H1 (cell line): ENCODE measurements at regions not wholly inside any gene's neighbourhood (a gene's known extent, or its start where the extent isn't known, plus 50 kb on each side); places are given as distances from the start of the nearest gene placed in this dataset.
A peak's percentile ranks its signal among the peaks of the same experiment; 100 is the strongest.

Experiments
- CTCF ChIA-PET: fragments of 300-600 bp; sonication (Branson Sonifier 250); formaldehyde crosslinking; loops from one replicate; lab custom pipeline; 2021; ENCODE audit not compliant: partially characterized antibody; lab: Charles Lee
- POLR2A ChIA-PET: fragments of 300-600 bp; sonication (Branson Sonifier 250); formaldehyde crosslinking; loops from one replicate; lab custom pipeline; 2021; ENCODE audit warnings: inconsistent platforms; ENCODE audit not compliant: partially characterized antibody; lab: Charles Lee
- DNase-seq, 2 experiments: peaks; one replicate each; pipeline versions ENCODE4 v3.0.0 to v3.0.0-alpha.2; 2010 to 2022; ENCODE audit warnings: low spot score in 2 of 2, low read depth in 1 of 2, mixed read lengths in 1 of 2
- FAIRE-seq: peaks from 2 replicates; lab custom pipeline; 2011; peaks lifted over from hg19 to GRCh38; lab: Jason Lieb, UNC
- H2AFZ ChIP-seq: 2 replicates; pipeline ENCODE4 v1.8.1; 2012; ENCODE audit warnings: low read length, inconsistent platforms
- H2AK5ac ChIP-seq: 2 replicates; pipeline ENCODE4 v1.6.1; 2013; ENCODE audit warnings: low read depth, low read length
- H2BK120ac ChIP-seq: replicated peaks from 2 replicates; pipeline ENCODE3; 2013; ENCODE audit warnings: low read depth, low read length, inconsistent platforms
- H2BK12ac ChIP-seq: 2 replicates; pipeline ENCODE4 v1.6.1; 2013; ENCODE audit warnings: low read depth, low read length
- H2BK15ac ChIP-seq: 2 replicates; pipeline ENCODE4 v1.6.1; 2013; ENCODE audit warnings: low read length
- H2BK20ac ChIP-seq: 2 replicates; pipeline ENCODE4 v1.6.1; 2013; ENCODE audit warnings: low read length
- H2BK5ac ChIP-seq: 2 replicates; pipeline ENCODE4 v1.6.1; 2013; ENCODE audit warnings: low read depth, low read length
- H3K14ac ChIP-seq: 2 replicates; pipeline ENCODE4 v1.6.1; 2013; ENCODE audit warnings: inconsistent platforms; ENCODE audit not compliant: insufficient read length
- H3K18ac ChIP-seq: 2 replicates; pipeline ENCODE4 v1.6.1; 2013; ENCODE audit warnings: low read length; ENCODE audit errors: extremely low read depth
- H3K23ac ChIP-seq: 2 replicates; pipeline ENCODE4 v1.6.1; 2013; ENCODE audit warnings: inconsistent platforms; ENCODE audit not compliant: insufficient read length
- H3K23me2 ChIP-seq: 2 replicates; pipeline ENCODE4 v1.6.1; 2013; ENCODE audit warnings: low read depth, low read length
- H3K27ac ChIP-seq: 2 replicates; pipeline ENCODE4 v1.6.1; 2011; ENCODE audit warnings: low read depth, low read length, inconsistent platforms
- H3K27me3 ChIP-seq, 4 experiments: replicated peaks in 1 of 4; 1 replicate in 1 of 4; 2 replicates in 3 of 4; pipeline versions ENCODE4 v1.6.1 to v1.8.1; 2011 to 2013; ENCODE audit warnings: low read length in 3 of 4, mild to moderate bottlenecking in 3 of 4, inconsistent platforms in 2 of 4, mixed read lengths in 2 of 4, moderate library complexity in 1 of 4; ENCODE audit not compliant: control insufficient read depth in 3 of 4, insufficient read depth in 3 of 4; ENCODE audit errors: extremely low read depth in 1 of 4
- H3K36me3 ChIP-seq, 4 experiments: 2 replicates each; pipeline versions ENCODE4 v1.6.1 to v1.8.1; 2011 to 2013; ENCODE audit warnings: mild to moderate bottlenecking in 4 of 4, low read length in 3 of 4, moderate library complexity in 2 of 4, control low read depth in 1 of 4, inconsistent platforms in 1 of 4; ENCODE audit not compliant: insufficient read depth in 4 of 4, control insufficient read depth in 2 of 4
- H3K4ac ChIP-seq: replicated peaks from 2 replicates; pipeline ENCODE3; 2013; ENCODE audit warnings: low read length, low read depth, mixed read lengths, inconsistent platforms; ENCODE audit not compliant: insufficient read length
- H3K4me1 ChIP-seq, 4 experiments: replicated peaks in 1 of 4; 1 replicate in 1 of 4; 2 replicates in 3 of 4; pipeline versions ENCODE4 v1.6.1 to v1.8.1; 2011 to 2013; ENCODE audit warnings: low read length in 3 of 4, inconsistent platforms in 2 of 4, mixed read lengths in 1 of 4; ENCODE audit not compliant: insufficient read depth in 4 of 4, control insufficient read depth in 3 of 4
- H3K4me2 ChIP-seq, 2 experiments: 2 replicates each; pipeline versions ENCODE4 v1.6.1 to v1.8.1; 2011 to 2013; ENCODE audit warnings: low read depth in 2 of 2, low read length in 2 of 2, control low read depth in 1 of 2, inconsistent platforms in 1 of 2, mild to moderate bottlenecking in 1 of 2; ENCODE audit not compliant: insufficient read depth in 1 of 2
- H3K4me3 ChIP-seq, 4 experiments: fragments of 200-600, 300-600 bp in 1 of 4; sonication (generic), shearing (Covaris generic), sonication (Bioruptor Twin) in 1 of 4; 2 replicates each; pipeline versions ENCODE4 v1.5.1 to v1.8.1; 2011 to 2016; ENCODE audit warnings: low read length in 4 of 4, low read depth in 3 of 4, control low read depth in 2 of 4, inconsistent platforms in 2 of 4, mild to moderate bottlenecking in 2 of 4, mixed read lengths in 1 of 4, moderate library complexity in 1 of 4; ENCODE audit not compliant: insufficient read depth in 2 of 4; ENCODE audit errors: extremely low read depth in 1 of 4
- H3K56ac ChIP-seq: replicated peaks from 2 replicates; pipeline ENCODE3; 2013; ENCODE audit warnings: low read depth, mild to moderate bottlenecking, mixed read lengths, low read length, inconsistent platforms; ENCODE audit not compliant: insufficient read length
- H3K79me1 ChIP-seq: 2 replicates; pipeline ENCODE4 v1.6.1; 2013; ENCODE audit warnings: low read depth, low read length, control low read depth
- H3K79me2 ChIP-seq, 2 experiments: 2 replicates each; pipeline versions ENCODE4 v1.6.1 to v1.8.1; 2012 to 2013; ENCODE audit warnings: low read length in 2 of 2, mild to moderate bottlenecking in 2 of 2, inconsistent platforms in 1 of 2; ENCODE audit not compliant: insufficient read depth in 2 of 2, control insufficient read depth in 1 of 2
- H3K9ac ChIP-seq, 4 experiments: replicated peaks in 1 of 4; 1 replicate in 1 of 4; 2 replicates in 3 of 4; pipeline versions ENCODE4 v1.6.1 to v1.8.1; 2011 to 2013; ENCODE audit warnings: low read depth in 3 of 4, low read length in 3 of 4, control low read depth in 2 of 4, mild to moderate bottlenecking in 2 of 4, moderate library complexity in 2 of 4, inconsistent platforms in 1 of 4; ENCODE audit errors: extremely low read depth in 1 of 4
- H3K9me3 ChIP-seq, 2 experiments: 2 replicates each; pipeline versions ENCODE4 v1.6.1 to v1.8.1; 2012 to 2013; ENCODE audit warnings: mild to moderate bottlenecking in 2 of 2, moderate library complexity in 2 of 2, control low read depth in 1 of 2, inconsistent platforms in 1 of 2, low read depth in 1 of 2, low read length in 1 of 2, mixed read lengths in 1 of 2; ENCODE audit not compliant: insufficient read depth in 2 of 2
- H4K20me1 ChIP-seq, 2 experiments: replicated peaks in 1 of 2; 2 replicates each; pipeline versions ENCODE3 to v1.8.1; 2011 to 2013; ENCODE audit warnings: inconsistent platforms in 2 of 2, low read length in 2 of 2, mild to moderate bottlenecking in 1 of 2; ENCODE audit not compliant: insufficient read depth in 2 of 2, control insufficient read depth in 1 of 2
- H4K5ac ChIP-seq: 2 replicates; pipeline ENCODE4 v1.6.1; 2013; ENCODE audit warnings: low read length, low read depth, mixed read lengths, inconsistent platforms; ENCODE audit not compliant: insufficient read length
- H4K8ac ChIP-seq: 2 replicates; pipeline ENCODE4 v1.8.0; 2013; ENCODE audit warnings: mild to moderate bottlenecking, moderate library complexity, low read length, inconsistent platforms; ENCODE audit not compliant: insufficient read depth; ENCODE audit errors: extremely low read depth
- H4K91ac ChIP-seq: replicated peaks from 2 replicates; pipeline ENCODE3; 2013; ENCODE audit warnings: low read length, mixed read lengths, inconsistent platforms; ENCODE audit not compliant: insufficient read length
- JUN ChIP-seq: IDR thresholded peaks from 2 replicates; pipeline ENCODE4 v1.6.1; 2011; ENCODE audit warnings: low read depth, mild to moderate bottlenecking, improper control_type of control experiment, low read length
- RFX5 ChIP-seq: IDR thresholded peaks from 2 replicates; pipeline ENCODE4 v1.6.1; 2011; ENCODE audit warnings: low read depth, low read length, improper control_type of control experiment, borderline replicate concordance
- SAP30 ChIP-seq: fragments of 300-600 bp; sonication (generic); IDR thresholded peaks from 2 replicates; pipeline ENCODE4 v1.7.1; 2012; ENCODE audit warnings: low read length, moderate library complexity, mild to moderate bottlenecking, inconsistent platforms; ENCODE audit not compliant: insufficient read depth, insufficient replicate concordance
- whole genome bisulfite sequencing, 2 experiments: shearing (Covaris generic) in 1 of 2; methylation state at CpG; one replicate each; pipeline versions ENCODE4 v1.1.6 to v1.1.7; 2013 to 2015; ENCODE audit warnings: low lambda C conversion rate in 2 of 2, mixed read lengths in 2 of 2, inconsistent platforms in 1 of 2, low coverage in 1 of 2, missing lambda C conversion rate in 1 of 2; ENCODE audit not compliant: insufficient replicate concordance in 2 of 2, insufficient coverage in 1 of 2, insufficient read length in 1 of 2; ENCODE audit errors: extremely low coverage in 1 of 2, missing lambda C conversion rate in 1 of 2; 5-methylcytosine and 5-hydroxymethylcytosine counted together

DNA sequence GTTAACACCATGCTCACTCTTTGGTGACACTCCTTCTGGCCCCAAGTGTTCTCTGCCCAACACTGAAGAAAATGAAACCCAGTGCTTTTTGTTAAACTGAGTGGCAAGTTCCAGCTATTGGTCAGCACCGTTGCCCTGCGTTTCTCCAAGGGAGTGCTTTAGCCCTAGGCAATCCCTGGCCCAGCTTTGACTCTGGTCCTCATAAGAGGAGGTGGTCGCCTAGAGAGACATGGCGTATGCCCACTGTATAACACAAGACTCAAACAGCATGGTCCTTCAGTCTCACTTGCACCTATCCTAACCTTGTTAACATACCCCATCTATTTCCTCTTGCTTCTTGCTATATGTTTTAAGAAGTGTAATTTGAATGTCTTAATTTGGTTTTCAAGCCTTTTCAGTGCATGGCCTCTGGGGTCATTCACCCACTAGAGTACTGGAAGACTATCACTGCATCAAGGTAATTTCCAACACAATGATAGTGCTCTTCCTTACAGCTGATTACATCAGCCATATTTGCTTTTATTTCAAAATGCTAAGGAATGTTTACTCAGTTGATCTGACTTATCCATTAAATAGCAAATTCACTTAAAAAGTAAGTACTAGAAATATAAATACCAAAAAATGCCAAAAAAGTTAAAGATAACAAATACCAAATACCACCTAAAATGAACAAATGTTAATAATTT lies 190.5 kb upstream of the SOX21 start:
- Histone ChIP-seq H2BK20ac (no peak overlapping the region), H3K14ac (no peak overlapping the region), H3K27me3 (no peaks in the 10 kb centered on the region), H3K36me3 (no peaks in the 10 kb centered on the region), H2AK5ac (no peak overlapping the region; the same call in 1 of the 2 replicates), H2BK15ac (no peak overlapping the region), H3K23ac (no peak overlapping the region), H3K4me3 (no peak overlapping the region), H2BK5ac (no peak overlapping the region), H3K27ac (no peak overlapping the region), H3K4me2 (no peak overlapping the region), H3K56ac (no peak overlapping the region), H3K4me1 (peaks cover 0 to 2% (median 0%) of the 10 kb centered on the region in 4 experiments; a peak in 1 of 7 replicates), H3K23me2 (no peaks in the 10 kb centered on the region), H3K18ac (no peak overlapping the region), H4K8ac (no peak overlapping the region), H4K20me1 (no peaks in the 10 kb centered on the region), H2BK120ac (no peak overlapping the region), H3K79me1 (no peaks in the 10 kb centered on the region), H2BK12ac (peak overlapping the region; percentile 64; the same call in 1 of the 2 replicates), H3K79me2 (no peaks in the 10 kb centered on the region), H4K91ac (no peak overlapping the region), H2AFZ (peak overlapping the region; percentile 48; the same call in 1 of the 2 replicates), H3K4ac (no peak overlapping the region), H3K9me3 (no peaks in the 10 kb centered on the region), H4K5ac (no peak overlapping the region), H3K9ac (no peak overlapping the region)
- DNase-seq (no peak), FAIRE-seq (no peak)
- 82% methylated on average over 4 of the region's 4 CpGs; no CpG with 5 or more reads in 1 of the 2 experiments for WGBS, 2 experiments
- CTCF ChIA-PET: no interaction called here
- POLR2A ChIA-PET: interaction anchor here (1.6 kb wide), 1 partner anchor 8 kb away, joined by 4 read pairs; no protein-coding TSS in a partner anchor
- TF ChIP-seq RFX5 (no peak), JUN (no peak), SAP30 (no peak)
